GM19035 (cell line): ENCODE measurements at regions not wholly inside any gene's neighbourhood (a gene's known extent, or its start where the extent isn't known, plus 50 kb on each side); places are given as distances from the start of the nearest gene placed in this dataset.
"Not testable (repeated sequence)": the region's sequence is repeated elsewhere in the genome, so short reads cannot be mapped to it uniquely, and the experiment has no call there.

Experiments used
- ATAC-seq: cut with Tn5 transposase; IDR thresholded peaks from one replicate; pipeline ENCODE4 v1.9.1; 2021; ENCODE audit not compliant: unreplicated experiment

DNA sequence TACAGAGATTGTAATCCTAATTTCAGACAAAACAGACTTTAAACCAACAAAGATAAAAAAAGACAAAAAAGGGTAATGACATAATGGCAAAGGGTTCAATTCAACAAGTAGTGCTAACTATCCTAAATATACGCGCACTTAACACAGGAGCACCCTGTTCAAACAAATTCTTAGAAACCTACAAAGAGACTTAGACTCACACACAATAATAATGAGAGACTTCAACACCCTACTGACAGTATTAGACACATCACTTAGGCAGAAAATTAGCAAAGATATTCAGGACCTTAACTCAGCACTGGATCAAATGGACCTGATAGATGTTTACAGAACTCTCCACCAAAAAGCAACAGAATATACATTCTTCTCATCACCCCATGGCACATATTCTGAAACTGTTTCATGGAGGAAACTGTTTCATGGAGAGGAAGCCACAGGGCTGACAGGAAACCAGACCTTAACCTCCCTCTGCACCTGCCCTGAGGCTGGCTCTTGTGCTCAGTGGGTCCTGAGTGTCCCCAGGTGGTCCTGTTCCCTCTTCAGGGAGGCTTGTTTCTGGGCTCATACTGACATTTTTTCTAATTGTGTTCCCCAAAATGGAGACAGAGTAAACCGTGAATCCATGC, 54.7 kb downstream of the OR4M2 start:
- peak; percentile 65 for ATAC-seq

DNA sequence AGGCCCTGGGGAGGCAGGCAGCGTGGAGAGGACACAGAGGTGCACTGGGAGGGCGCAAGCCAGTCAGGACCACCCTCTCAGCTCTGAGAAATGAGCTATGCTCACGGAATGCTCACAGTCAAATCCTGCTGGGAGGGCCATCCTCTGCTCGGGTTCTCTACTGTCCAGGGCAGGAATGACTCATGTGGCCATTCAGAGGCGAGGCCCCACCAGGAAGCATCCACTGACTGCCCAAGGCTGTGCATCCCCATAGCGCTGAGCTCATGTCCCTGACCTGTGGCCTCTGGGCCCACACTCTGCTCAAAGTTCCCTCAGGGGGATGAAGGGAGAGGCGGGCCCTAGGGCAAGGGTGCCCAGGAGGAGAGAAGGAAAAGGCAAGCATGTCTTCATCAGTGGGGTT, 57.2 kb downstream of the OR4M2 start:
- ATAC-seq: not testable (repeated sequence)

- not testable (repeated sequence) for ATAC-seq
These were observed 60.8 kb downstream of the OR4M2 start for GRCh38 chr15:22141106-22141505.

GRCh38 chr15:22148109-22148508, 67.8 kb downstream of the OR4M2 start:
- peak; percentile 97 for ATAC-seq

DNA sequence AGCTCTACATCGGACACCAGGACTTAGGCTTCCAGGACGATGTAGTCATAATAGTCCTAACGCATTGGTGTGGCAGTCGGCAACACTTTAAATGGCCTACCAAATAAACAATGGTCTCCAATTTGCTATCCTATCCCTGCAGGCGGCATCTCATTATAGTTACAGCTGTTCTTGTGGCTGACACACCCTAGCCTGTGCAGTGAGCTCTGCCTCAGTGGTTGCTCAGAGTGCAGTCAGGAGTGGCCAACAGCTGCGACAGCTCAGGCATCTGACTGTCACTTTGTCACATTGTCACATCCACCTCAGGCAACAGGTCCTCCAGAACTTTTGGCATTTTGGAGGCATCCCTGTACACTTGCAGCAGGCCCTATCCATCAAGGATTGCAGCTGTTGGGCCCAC, 77.9 kb downstream of the OR4M2 start:
- not testable (repeated sequence) for ATAC-seq

DNA sequence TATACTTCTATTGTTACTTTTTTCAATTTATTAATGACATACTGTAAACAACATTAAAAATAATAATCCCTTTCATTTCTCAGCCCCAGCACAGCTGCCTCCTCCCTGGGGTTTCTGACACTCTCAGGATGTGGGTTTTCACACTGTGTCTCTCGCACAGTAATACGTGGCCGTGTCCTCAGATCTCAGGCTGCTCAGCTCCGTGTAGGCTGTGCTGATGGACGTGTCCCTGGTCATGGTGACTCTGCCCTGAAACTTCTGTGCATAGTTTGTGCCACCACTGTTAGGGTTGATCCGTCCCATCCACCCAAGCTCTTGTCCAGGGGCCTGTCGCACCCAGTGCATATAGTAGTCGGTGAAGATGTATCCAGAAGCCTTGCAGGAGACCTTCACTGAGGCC, 80.0 kb downstream of the OR4M2 start:
- peak; percentile 41 for ATAC-seq

- peak; percentile 85 for ATAC-seq
These were observed 80.4 kb downstream of the OR4M2 start for GRCh38 chr15:22160741-22161140.

DNA sequence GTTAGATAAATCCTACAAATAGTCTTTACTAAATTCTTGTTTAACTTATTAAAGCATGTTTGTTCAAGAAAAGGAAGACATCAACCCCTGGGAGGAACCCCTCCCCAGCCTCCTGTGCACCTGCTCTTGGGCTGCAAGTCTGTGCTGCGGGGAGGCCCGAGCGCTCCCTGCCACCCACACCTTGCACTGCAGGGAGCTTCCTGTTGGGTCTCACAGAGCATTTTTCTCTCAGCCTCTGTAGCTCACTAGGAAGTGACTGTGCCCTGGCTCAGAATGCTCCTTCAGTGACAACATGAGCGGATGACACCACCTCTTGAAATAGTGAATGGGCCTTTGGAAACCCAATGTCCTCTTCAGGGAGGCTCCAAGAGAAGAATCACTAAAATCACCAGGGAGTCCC, 81.1 kb downstream of the OR4M2 start:
- peak; percentile 70 for ATAC-seq

DNA sequence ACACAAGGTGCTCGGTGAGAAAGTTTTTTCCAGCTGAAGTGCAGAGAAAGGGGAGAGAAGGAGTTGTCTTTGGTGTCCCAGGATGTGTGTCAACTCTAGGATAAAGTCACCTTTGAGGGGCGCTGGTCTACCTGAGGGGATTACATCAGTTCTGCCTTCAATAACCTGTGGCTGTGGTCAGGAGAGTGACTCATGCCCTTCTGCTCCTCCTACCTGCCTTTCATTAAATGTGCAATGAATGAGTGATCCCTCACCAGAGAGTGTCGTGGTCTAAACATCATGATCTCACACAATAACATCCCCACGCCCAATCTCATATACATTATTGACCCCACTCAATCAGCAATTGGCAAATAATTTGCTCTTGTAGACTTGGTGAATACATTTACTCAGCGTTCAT, 83.4 kb downstream of the OR4M2 start:
- not testable (repeated sequence) for ATAC-seq

DNA sequence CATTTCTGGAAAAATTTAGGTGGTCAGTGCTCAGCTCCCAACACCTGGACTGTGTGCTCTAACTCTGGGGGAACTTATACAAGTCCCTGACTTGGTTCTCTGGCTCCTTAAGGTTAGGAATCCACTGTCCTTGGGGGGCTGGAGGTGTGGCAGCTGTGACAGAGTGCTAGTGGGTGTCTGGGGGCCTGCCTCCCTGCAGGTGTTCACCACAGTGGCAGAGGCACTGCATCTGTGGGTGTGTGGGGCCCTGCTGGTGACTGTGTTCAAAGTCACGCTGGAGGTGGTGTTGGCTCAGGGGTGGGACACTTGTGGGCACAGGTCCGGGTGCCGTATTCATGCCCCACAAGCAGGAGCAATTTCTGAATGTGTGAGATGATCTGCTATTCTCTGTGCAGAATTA, 87.2 kb downstream of the OR4M2 start:
- ATAC-seq: not testable (repeated sequence)

DNA sequence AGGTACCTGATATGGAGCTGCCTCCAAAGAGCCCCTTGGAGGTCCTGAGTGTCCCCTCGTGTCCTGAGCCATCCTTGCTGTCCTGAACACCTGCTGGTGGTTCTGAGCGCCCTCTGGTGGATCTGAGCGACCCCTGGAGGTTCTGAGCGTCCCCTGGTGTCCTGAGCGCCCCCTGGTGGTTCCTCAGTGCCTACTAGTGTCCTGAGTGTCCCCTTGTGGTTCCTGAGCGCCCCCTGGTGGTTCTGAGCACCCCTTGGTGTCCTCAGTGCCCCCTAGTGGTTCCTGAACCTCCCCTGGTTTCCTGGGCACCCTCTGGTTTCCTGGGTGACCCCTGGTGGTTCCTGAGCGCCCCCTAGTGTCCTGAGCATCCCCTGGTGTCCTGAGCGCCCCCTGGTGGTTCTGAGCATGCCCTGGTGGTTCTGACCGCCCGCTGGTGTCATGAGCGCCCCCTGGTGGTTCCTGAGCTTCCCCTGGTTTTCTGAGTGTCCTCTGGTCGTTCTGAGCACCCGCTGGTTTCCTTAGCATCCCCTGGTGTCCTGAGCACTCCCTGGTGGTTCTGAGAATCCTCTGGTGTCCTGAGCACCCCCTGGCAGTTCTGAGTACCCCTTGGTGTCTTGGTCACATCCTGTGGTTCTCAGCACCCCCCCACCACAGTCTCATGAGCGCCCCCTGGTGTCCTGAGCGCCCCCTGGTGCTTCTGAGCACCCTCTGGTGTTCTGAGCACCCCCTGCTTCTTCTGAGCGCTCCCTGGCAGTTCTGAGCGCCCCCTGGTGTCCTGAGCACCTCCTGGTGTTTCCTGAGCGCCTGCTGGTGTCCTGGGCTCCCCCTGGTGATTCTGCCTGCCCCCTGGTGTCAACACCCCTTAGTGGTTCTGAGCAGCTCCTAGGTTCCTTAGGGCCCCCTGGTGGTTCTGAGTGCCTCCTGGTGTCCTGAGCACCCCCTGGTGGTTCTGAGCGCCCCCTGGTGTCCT, 93.0 kb downstream of the OR4M2 start:
- peak; percentile 71 for ATAC-seq

DNA sequence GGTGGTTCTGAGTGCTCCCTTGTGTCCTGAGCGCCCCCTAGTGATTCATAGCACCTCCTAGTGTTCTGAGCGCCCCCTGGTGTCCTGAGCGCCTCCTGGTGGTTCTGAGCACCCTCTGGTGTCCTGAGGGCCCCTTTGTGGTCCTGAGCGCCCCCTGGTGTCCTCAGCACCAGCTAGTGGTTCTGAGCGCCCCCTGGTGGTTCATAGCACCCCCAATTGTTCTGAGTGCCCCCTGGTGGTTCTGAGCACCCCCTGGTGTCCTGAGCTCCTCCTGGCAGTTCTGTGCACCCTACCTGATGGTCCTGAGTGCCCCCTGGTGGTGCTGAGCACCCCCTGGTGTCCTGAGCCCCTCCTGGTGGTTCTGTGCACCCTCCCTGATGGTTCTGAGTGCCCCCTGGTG, 93.8 kb downstream of the OR4M2 start:
- ATAC-seq: peak; percentile 57

- ATAC-seq: not testable (repeated sequence)
These were observed 97.6 kb downstream of the OR4M2 start for GRCh38 chr15:22177965-22178364.

- not testable (repeated sequence) for ATAC-seq
These were observed 98.1 kb downstream of the OR4M2 start for GRCh38 chr15:22178438-22178837.

GRCh38 chr15:22179043-22179442, 98.7 kb downstream of the OR4M2 start:
- ATAC-seq: not testable (repeated sequence)

DNA sequence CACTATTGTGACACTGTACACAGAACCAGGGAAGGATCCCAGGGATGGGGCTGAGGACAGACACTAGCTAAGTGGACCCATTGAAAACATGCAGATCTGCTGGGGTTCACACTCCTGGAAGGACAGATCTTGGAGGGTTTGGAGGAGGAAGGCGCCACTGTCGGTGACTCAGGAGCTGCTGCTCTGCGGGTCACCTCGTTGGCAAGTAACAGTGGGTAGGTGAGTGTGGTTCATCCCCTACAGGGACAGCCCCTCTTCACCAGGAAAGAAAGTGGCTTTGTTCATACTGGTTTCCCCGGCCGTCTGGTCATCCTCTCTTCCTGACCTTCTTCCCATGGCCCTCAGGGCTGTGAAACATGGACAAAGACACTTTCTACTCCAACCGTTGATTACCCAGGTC, 100.3 kb downstream of the OR4M2 start:
- ATAC-seq: not testable (repeated sequence)

GRCh38 chr15:22184678-22185077, 104.4 kb downstream of the OR4M2 start:
- ATAC-seq: peak; percentile 85

- ATAC-seq: not testable (repeated sequence)
These were observed 106.7 kb downstream of the OR4M2 start for GRCh38 chr15:22186846-22187532.

DNA sequence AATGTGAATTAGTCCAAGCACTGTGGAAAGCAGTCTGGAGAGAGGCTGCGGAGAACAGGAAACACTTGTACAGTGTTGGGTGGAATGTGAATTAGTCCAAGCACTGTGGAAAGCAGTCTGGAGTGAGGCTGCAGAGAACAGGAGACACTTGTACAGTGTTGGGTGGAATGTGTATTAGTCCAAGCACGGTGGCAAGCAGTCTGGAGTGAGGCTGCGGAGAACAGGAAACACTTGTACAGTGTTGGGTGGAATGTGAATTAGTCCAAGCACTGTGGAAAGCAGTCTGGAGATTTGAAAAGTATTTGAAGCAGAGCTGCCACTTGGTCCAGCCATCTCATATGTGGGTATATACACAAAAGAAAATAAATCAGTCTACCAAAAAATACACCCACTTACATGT, 111.5 kb downstream of the OR4M2 start:
- ATAC-seq: not testable (repeated sequence)

DNA sequence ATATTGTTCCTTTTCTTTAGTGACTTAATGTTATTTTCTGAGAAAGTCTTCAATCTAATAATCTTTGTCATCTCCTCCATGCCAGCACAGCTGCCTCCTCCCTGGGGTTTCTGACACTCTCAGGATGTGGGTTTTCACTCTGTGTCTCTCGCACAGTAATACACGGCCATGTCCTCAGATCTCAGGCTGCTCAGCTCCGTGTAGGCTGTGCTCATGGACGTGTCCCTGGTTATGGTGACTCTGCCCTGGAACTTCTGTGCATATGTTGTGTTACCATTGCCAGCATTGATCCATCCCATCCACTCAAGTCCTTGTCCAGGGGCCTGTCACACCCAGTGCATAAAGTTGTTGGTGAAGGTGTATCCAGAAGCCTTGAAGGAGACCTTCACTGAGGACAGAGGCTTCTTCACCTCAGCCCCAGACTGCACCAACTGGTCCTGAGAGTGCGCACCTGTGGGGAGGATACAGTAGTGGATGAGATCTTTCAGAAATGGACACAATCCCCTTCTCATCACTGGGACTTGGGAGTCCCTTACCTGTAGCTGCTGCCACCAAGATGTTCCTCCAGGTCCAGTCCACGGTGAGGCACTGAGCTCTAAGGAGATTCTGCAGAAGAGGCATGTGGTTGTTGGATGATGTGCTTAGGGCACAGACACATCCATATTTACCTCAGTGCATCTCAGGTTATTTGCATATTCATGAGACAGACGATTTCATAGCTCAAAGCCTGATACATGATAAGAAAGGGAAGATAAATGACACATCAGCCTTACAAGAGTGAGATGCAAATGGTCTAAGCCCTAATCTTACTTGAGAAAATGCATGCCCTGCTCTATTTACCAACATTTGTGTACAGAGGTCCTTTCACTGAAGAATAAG, 114.7 kb downstream of the OR4M2 start:
- ATAC-seq: not testable (repeated sequence)
